Lower leg skin (tissue), 4 donors: ENCODE measurements at regions not wholly inside any gene's neighbourhood (a gene's known extent, or its start where the extent isn't known, plus 50 kb on each side); places are given as distances from the start of the nearest gene placed in this dataset.

Source experiments
- DNase-seq, 2 donors: peaks; one replicate each; pipeline ENCODE4 v3.0.0-alpha.2; 2019; ENCODE audit warnings: low spot score in 2 of 2
- H3K4me3 ChIP-seq: fragments of 200-600 bp; sonication (generic); 2 replicates; pipeline ENCODE4 v1.5.1; 2017; ENCODE audit warnings: mild to moderate bottlenecking, low read depth; ENCODE audit not compliant: poor library complexity, severe bottlenecking
- POLR2A ChIP-seq, 2 donors: fragments of 450-650 bp; IDR thresholded peaks; one replicate each; pipeline ENCODE4 v1.6.1; 2016 to 2017; ENCODE audit warnings: antibody characterized with exemption in 2 of 2, mild to moderate bottlenecking in 1 of 2, moderate library complexity in 1 of 2
- WGBS, 2 donors: methylation state at CpG; one replicate each; pipeline ENCODE4 v1.1.5; 2018; 5-methylcytosine and 5-hydroxymethylcytosine counted together
- intact Hi-C: fragments of 100-400 bp; cut with DNase I; formaldehyde crosslinking; loops from one replicate; pipeline ENCODE4 v1.15.0; 2023; ENCODE audit warnings: low total_unique reads
- TF ChIP-seq, protein P1 (sequence below), 3 donors: fragments of 450-650 bp; IDR thresholded peaks; one replicate each; pipeline ENCODE4 v1.5.1; 2016; ENCODE audit warnings: antibody characterized with exemption in 3 of 3, mild to moderate bottlenecking in 3 of 3, moderate library complexity in 2 of 3

DNA sequence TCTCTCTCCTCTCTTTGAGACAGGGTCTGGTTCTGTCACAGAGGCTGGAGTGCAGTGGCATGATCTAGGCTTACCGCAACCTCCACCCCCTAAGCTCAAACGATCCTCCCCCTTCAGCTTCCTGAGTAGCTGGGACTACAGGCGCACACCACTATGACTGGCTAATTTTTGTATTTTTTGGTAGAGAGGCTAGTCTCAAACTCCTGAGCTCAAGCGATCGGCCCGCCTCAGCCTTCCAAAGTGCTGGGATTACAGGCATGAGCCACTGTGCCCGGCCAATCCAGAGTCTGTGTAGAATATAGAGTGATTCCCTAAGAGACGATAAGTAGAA lies 65.8 kb upstream of the RPH3AL start:
- intact Hi-C loops, result no loop called here
- H3K4me3 ChIP-seq, result no peak overlapping the region
- WGBS, 2 donors, result 75 to 84% methylated on average over 8 of the region's 8 CpGs
- TF ChIP-seq, protein P1, sequence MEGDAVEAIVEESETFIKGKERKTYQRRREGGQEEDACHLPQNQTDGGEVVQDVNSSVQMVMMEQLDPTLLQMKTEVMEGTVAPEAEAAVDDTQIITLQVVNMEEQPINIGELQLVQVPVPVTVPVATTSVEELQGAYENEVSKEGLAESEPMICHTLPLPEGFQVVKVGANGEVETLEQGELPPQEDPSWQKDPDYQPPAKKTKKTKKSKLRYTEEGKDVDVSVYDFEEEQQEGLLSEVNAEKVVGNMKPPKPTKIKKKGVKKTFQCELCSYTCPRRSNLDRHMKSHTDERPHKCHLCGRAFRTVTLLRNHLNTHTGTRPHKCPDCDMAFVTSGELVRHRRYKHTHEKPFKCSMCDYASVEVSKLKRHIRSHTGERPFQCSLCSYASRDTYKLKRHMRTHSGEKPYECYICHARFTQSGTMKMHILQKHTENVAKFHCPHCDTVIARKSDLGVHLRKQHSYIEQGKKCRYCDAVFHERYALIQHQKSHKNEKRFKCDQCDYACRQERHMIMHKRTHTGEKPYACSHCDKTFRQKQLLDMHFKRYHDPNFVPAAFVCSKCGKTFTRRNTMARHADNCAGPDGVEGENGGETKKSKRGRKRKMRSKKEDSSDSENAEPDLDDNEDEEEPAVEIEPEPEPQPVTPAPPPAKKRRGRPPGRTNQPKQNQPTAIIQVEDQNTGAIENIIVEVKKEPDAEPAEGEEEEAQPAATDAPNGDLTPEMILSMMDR (IDR thresholded peaks at IDR 0.05), result no peak
- TF ChIP-seq POLR2A (IDR thresholded peaks at IDR 0.05), result no peak
- no peak for DNase-seq

DNA sequence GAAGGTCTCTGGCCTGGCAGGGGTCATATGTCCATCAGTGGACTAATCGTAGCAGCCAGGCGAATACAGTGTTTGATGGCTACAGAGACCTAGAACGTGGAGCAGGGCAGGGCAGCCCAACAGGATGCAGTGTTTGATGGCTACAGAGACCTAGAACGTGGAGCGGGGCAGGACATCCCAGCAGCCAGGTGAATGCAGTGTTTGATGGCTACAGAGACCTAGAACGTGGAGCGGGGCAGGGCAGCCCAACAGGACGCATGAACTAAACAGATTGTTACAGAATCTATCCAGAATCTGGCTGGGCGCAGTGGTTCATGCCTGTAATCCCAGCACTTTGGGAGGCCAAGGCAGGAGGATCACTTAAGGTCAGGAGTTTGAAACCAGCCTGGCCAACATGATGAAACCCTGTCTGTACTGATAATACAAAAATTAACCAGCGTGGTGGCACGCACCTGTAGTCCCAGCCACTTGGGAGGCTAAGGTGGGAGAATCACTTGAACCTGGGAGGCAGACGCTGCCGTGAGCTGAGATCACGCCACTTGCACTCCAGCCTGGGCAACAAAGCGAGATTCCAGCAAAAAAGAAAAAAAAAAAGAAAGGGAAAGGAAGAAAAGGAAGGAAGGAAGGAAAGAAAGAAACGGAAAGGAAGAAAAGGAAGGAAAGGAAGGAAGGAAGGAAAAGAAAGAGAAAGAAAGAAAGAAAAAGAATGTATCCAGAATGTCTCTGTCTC lies 65.2 kb upstream of the RPH3AL start:
- DNase-seq, result no peak
- 86% methylated on average over 16 of the region's 16 CpGs for WGBS, 2 donors
- H3K4me3 ChIP-seq, result no peak overlapping the region
- TF ChIP-seq POLR2A (IDR thresholded peaks at IDR 0.05), result no peak
- TF ChIP-seq, protein P1 (IDR thresholded peaks at IDR 0.05), result no peak
- intact Hi-C loops, result no loop called here

DNA sequence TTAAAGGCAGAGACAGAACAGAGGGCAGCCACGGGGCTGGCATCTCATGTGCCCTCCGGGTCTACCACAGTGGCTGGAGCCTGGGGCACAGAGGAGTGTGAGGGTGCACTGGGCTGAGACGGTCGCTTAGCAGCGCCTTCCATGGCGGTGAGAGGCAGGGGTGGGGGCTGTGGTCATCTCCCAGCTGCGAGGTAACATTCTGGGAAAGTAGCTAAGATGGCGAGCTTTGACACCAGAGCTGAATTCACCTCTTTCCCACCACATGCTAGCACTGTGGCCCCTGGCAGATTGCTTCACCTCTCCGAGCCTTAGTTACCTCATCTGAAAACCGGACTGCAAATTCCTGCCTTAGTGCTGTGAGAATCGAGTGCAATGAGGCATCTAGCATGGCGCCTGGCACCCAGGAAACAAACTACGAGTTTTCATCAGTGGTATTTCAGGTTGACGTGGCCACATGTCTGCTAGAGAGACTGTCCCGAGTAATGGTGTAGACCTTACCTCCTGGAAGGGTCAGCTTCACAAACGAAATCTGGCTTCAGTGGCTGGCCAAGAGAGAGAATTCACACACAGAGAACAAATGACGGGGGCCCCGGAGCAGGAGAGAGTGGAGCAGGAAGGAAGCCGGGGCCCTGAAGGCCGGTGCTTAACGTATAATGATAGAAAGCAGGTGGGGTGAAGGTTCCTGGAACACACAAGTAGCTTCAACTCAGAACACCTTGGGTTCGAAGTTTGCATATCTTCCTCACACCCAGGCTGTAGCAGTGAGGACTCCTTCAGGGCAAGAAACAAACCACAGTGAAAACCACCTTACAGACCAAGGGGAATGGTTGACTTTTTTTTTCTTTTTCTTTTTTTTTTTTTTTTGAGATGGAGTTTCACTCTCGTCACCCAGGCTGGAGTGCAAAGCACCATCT lies 63.9 kb upstream of the RPH3AL start:
- TF ChIP-seq POLR2A (IDR thresholded peaks at IDR 0.05), result no peak
- TF ChIP-seq, protein P1 (IDR thresholded peaks at IDR 0.05), result no peak
- H3K4me3 ChIP-seq, result no peak overlapping the region
- intact Hi-C loops, result no loop called here
- WGBS, 2 donors, result 69 to 74% methylated on average over 23 of the region's 23 CpGs
- no peak for DNase-seq

DNA sequence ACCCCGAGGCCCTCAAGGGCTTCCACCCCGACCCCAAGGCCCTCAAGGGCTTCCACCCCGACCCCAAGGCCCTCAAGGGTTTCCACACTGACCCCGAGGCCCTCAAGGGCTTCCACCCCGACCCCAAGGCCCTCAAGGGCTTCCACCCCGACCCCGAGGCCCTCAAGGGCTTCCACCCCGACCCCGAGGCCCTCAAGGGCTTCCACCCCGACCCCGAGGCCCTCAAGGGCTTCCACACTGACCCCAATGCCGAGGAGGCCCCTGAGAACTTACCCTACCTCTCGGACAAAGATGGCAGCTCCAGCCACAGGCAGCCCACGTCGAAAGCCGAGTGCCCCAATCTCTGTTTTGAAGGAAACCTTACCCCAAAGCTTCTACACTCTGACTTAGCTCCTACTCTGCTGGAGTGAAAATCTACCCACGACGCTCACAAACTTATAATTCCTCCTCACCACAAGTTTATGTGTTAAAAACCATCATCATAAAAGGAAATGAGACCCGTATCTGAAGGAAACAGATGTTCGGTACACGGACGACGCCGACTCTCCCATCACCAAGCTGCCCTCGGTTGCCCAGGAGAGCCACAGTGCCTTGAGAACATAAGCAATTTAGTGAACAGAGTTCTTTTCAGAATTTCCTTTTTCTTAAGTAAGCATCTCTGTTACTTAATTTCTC lies 61.2 kb upstream of the RPH3AL start:
- intact Hi-C loops, result loop anchor here (5.0 kb wide), 2 partner anchors 288 to 338 kb away; partner anchors contain the start of gene GEMIN4
- no peak overlapping the region for H3K4me3 ChIP-seq

DNA sequence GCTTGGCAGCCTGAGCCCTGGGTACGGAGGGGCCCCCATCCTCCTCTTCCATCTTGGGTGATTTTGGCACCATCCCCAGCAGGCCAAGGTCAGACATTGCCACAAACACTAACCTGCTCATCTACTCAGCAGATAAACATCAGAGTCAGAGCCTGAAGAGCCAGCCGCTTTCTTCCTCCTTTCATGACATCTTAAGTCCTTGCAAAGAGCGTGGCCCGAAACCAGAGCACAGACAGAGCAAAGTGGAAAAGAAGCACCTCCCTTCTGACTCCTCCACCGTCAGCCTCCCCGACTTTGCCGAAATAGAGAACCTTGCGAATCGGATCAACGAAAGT lies 60.4 kb upstream of the RPH3AL start:
- no peak for DNase-seq
- intact Hi-C loops, result loop anchor here (5.0 kb wide), 2 partner anchors 289 to 339 kb away; partner anchors contain the start of gene GEMIN4
- WGBS, 2 donors, result 87 to 93% methylated on average over 10 of the region's 10 CpGs
- no peak overlapping the region for H3K4me3 ChIP-seq
- TF ChIP-seq POLR2A (IDR thresholded peaks at IDR 0.05), result no peak
- TF ChIP-seq, protein P1 (IDR thresholded peaks at IDR 0.05), result no peak

More for the DNA sequence above, 61.2 kb upstream of the RPH3AL start:
- TF ChIP-seq, protein P1 (IDR thresholded peaks at IDR 0.05), result no peak
- TF ChIP-seq POLR2A (IDR thresholded peaks at IDR 0.05), result no peak
- DNase-seq, result no peak
- WGBS, 2 donors, result 79 to 86% methylated on average over 25 of the region's 25 CpGs
